ENCODE measurements at regions not wholly inside any gene's neighbourhood (a gene's known extent, or its start where the extent isn't known, plus 50 kb on each side); places are given as distances from the start of the nearest gene placed in this dataset.

DNA sequence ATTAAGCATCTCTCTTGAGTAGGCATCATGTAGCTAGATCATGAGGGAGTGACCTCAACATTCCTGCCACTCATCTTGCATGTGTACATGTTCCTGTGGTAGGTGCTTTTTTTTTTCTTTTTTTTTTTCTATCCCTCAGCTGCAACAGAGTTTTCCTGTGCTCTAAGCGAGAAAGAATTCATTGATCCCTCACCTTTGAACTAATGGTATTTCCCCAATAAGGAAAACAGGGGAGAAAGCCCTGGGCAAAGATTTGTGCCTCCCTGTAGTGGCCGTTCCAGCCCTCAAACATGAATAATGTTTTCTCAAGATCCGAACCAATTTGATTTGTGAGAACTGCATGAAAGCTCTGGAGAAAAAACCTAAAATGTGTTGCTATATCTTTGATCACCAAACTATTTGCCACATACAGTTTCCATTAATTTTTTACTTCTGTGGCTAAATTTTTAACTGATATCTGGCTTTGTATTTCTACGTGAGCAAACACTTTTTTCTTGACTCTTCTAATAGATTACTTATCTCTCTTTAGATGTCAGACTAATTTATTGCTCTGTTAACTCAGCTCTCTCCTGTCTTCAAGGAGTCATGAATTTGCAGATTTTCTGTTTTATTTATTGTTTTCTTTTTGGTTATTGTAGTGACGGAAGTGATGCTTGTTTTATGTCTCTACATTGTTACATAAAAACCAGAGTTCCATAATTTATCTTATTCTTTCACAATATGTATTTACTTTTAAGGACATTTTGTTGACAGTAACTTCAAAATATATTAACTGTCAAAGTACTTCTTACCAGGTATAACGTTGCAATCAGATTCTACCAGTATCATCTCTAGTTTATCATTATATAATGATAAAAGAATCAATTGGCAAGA, 1396.5 kb downstream of the OTOL1 start:
- Histone ChIP-seq H3K4me3 (ENCODE audit: low read length) (no peak overlapping the region), H4K20me1 (ENCODE audit: insufficient read depth, low read length) (no peaks in the 10 kb centered on the region), H3K9me3 (ENCODE audit: insufficient read depth, low read length) (no peaks in the 10 kb centered on the region), H2AFZ (ENCODE audit: low read depth, low read length) (no peak overlapping the region), H3K79me2 (ENCODE audit: low read length) (no peaks in the 10 kb centered on the region), H3K27ac (ENCODE audit: low read length) (no peak overlapping the region), H3K36me3 (replicated peaks; ENCODE audit: low read depth, low read length) (no peaks in the 10 kb centered on the region), H3K9ac (ENCODE audit: low read length) (no peak overlapping the region), H3K4me2 (ENCODE audit: low read length) (no peak overlapping the region), H3K4me1 (ENCODE audit: low read length) (no peaks in the 10 kb centered on the region), H3K27me3 (ENCODE audit: low read depth, low read length) (no peaks in the 10 kb centered on the region)
- no peak for TF ChIP-seq CTCF (IDR thresholded peaks at IDR 0.05; ENCODE audit: low read depth, low read length)
- no peak for TF ChIP-seq EZH2phosphoT487 (IDR thresholded peaks at IDR 0.05; ENCODE audit: low read depth)

- no peak overlapping the region for H3K4me3 ChIP-seq (ENCODE audit: low read length)
- TF ChIP-seq CTCF (IDR thresholded peaks at IDR 0.05; ENCODE audit: low read depth, low read length) (no peak), EZH2phosphoT487 (IDR thresholded peaks at IDR 0.05; ENCODE audit: low read depth) (no peak)
- no peak overlapping the region for H2AFZ ChIP-seq (ENCODE audit: low read depth, low read length)
- no peaks in the 10 kb centered on the region for H3K79me2 ChIP-seq (ENCODE audit: low read length)
- no peak overlapping the region for H3K4me2 ChIP-seq (ENCODE audit: low read length)
- H3K9me3 ChIP-seq (ENCODE audit: insufficient read depth, low read length), result no peaks in the 10 kb centered on the region
- H3K9ac ChIP-seq (ENCODE audit: low read length), result no peak overlapping the region
- no peak overlapping the region for H3K27ac ChIP-seq (ENCODE audit: low read length)
- H3K4me1 ChIP-seq (ENCODE audit: low read length), result no peaks in the 10 kb centered on the region
- no peaks in the 10 kb centered on the region for H3K36me3 ChIP-seq (replicated peaks; ENCODE audit: low read depth, low read length)
- no peaks in the 10 kb centered on the region for H3K27me3 ChIP-seq (ENCODE audit: low read depth, low read length)
- no peaks in the 10 kb centered on the region for H4K20me1 ChIP-seq (ENCODE audit: insufficient read depth, low read length)
Measured at GRCh38 chr3:162897291-162897690, 1400.7 kb downstream of the OTOL1 start.

- Histone ChIP-seq H3K4me2 (ENCODE audit: low read length) (no peak overlapping the region), H3K79me2 (ENCODE audit: low read length) (no peaks in the 10 kb centered on the region), H3K4me1 (ENCODE audit: low read length) (no peaks in the 10 kb centered on the region), H3K27me3 (ENCODE audit: low read depth, low read length) (no peaks in the 10 kb centered on the region), H3K9ac (ENCODE audit: low read length) (no peak overlapping the region), H4K20me1 (ENCODE audit: insufficient read depth, low read length) (no peaks in the 10 kb centered on the region), H3K9me3 (ENCODE audit: insufficient read depth, low read length) (no peaks in the 10 kb centered on the region), H3K4me3 (ENCODE audit: low read length) (no peak overlapping the region), H2AFZ (ENCODE audit: low read depth, low read length) (no peak overlapping the region), H3K27ac (ENCODE audit: low read length) (no peak overlapping the region), H3K36me3 (replicated peaks; ENCODE audit: low read depth, low read length) (no peaks in the 10 kb centered on the region)
- no peak for TF ChIP-seq CTCF (IDR thresholded peaks at IDR 0.05; ENCODE audit: low read depth, low read length)
- no peak for TF ChIP-seq EZH2phosphoT487 (IDR thresholded peaks at IDR 0.05; ENCODE audit: low read depth)
Measured at GRCh38 chr3:162932503-162932902, 1435.9 kb downstream of the OTOL1 start.

DNA sequence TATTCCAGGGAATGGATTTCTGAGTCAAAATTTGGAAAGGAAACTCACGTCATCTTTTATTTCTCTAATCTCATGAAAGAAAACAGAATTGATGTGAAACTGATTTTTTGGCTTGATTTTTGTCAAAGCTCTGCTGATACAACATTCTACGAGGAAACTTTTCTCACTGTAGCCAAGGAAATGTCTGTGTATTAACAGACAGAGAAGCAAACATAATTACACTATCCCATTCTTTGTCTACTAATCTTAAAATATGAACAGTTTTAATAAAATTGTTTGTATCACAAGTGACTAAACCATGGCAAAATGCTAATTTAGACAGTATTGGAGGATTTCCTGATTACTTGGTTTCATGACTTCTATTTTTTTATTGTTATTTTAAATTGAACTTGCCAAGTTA, 1437.0 kb downstream of the OTOL1 start:
- Histone ChIP-seq H4K20me1 (ENCODE audit: insufficient read depth, low read length) (no peaks in the 10 kb centered on the region), H3K9me3 (ENCODE audit: insufficient read depth, low read length) (no peaks in the 10 kb centered on the region), H3K36me3 (replicated peaks; ENCODE audit: low read depth, low read length) (no peaks in the 10 kb centered on the region), H3K9ac (ENCODE audit: low read length) (no peak overlapping the region), H3K79me2 (ENCODE audit: low read length) (no peaks in the 10 kb centered on the region), H3K4me2 (ENCODE audit: low read length) (no peak overlapping the region), H3K27ac (ENCODE audit: low read length) (no peak overlapping the region), H3K27me3 (ENCODE audit: low read depth, low read length) (no peaks in the 10 kb centered on the region), H3K4me1 (ENCODE audit: low read length) (no peaks in the 10 kb centered on the region), H3K4me3 (ENCODE audit: low read length) (no peak overlapping the region), H2AFZ (ENCODE audit: low read depth, low read length) (no peak overlapping the region)
- TF ChIP-seq EZH2phosphoT487 (IDR thresholded peaks at IDR 0.05; ENCODE audit: low read depth), result no peak
- no peak for TF ChIP-seq CTCF (IDR thresholded peaks at IDR 0.05; ENCODE audit: low read depth, low read length)

All from OCI-LY3 (cell line).